Stimulated activated CD4-positive, alpha-beta T cell treated with anti-CD3 and anti-CD28 coated beads, Interleukin-12 subunit alpha, Interleukin-12 subunit beta, amount 100 ng/mL, for 48 hours (primary cell): ENCODE measurements at regions not wholly inside any gene's neighbourhood (a gene's known extent, or its start where the extent isn't known, plus 50 kb on each side); places are given as distances from the start of the nearest gene placed in this dataset.

Source experiments
- DNase-seq, 3 donors: peaks; one replicate each; pipeline ENCODE4 v3.0.0-alpha.2; 2020; ENCODE audit warnings: low read depth in 2 of 3, low spot score in 1 of 3

- no peak for DNase-seq
Measured at GRCh38 chr1:84090447-84091245, 53.4 kb upstream of the PRKACB start.

GRCh38 chr1:84089867-84090266 lies 54.2 kb upstream of the PRKACB start:
- DNase-seq, result no peak

GRCh38 chr1:84089465-84089864 lies 54.6 kb upstream of the PRKACB start:
- no peak for DNase-seq

- no peak for DNase-seq
Measured at GRCh38 chr1:84086616-84087015, 57.5 kb upstream of the PRKACB start.

- no peak for DNase-seq
Measured at GRCh38 chr1:84086189-84086588, 57.9 kb upstream of the PRKACB start.

GRCh38 chr1:84083307-84083706 lies 60.8 kb upstream of the PRKACB start:
- DNase-seq, result no peak

GRCh38 chr1:84078842-84079202 lies 65.2 kb upstream of the PRKACB start:
- DNase-seq, result no peak

- DNase-seq, result peak in 1 of 3 donors; percentile 12
Measured at GRCh38 chr1:84078108-84078841, 65.8 kb upstream of the PRKACB start.

GRCh38 chr1:84077476-84078107 lies 66.5 kb upstream of the PRKACB start:
- DNase-seq, result peak; percentile 34 to 56 (median 45)

GRCh38 chr1:84073266-84073665 lies 70.8 kb upstream of the PRKACB start:
- no peak for DNase-seq

- DNase-seq, result no peak
Measured at GRCh38 chr1:84069236-84069845, 70.4 kb upstream of the TTLL7 start.

GRCh38 chr1:84062496-84062895 lies 63.6 kb upstream of the TTLL7 start:
- no peak for DNase-seq

- no peak for DNase-seq
Measured at GRCh38 chr1:84061336-84061735, 62.4 kb upstream of the TTLL7 start.

GRCh38 chr1:84060781-84061180 lies 61.8 kb upstream of the TTLL7 start:
- no peak for DNase-seq

GRCh38 chr1:84048820-84049219 lies 49.9 kb upstream of the TTLL7 start:
- no peak for DNase-seq
